SK-N-SH (cell line): ENCODE measurements at regions not wholly inside any gene's neighbourhood (a gene's known extent, or its start where the extent isn't known, plus 50 kb on each side); places are given as distances from the start of the nearest gene placed in this dataset.

Experiments used
- CTCF ChIA-PET: fragments of 300-600, 350-600 bp; formaldehyde crosslinking; extraction: SDS; loops from one replicate; lab custom pipeline; 2021; lab: Yijun Ruan, JAX
- POLR2A ChIA-PET: fragments of 350-600 bp; sonication (Branson Sonifier 250); formaldehyde crosslinking; extraction: SDS; loops from one replicate; lab custom pipeline; 2020; ENCODE audit warnings: antibody characterized with exemption, inconsistent platforms; lab: Yijun Ruan, JAX
- DNase-seq: peaks from one replicate; pipeline ENCODE4 v3.0.0; 2012
- H2AFZ ChIP-seq: fragments of 200-600 bp; sonication (generic); 2 replicates; pipeline ENCODE4 v1.8.1; 2016; ENCODE audit warnings: antibody characterized with exemption, mild to moderate bottlenecking, low read depth
- H3F3A ChIP-seq: fragments of 200-600 bp; sonication (generic); replicated peaks from 2 replicates; pipeline ENCODE3; 2016; ENCODE audit warnings: antibody characterized with exemption, mild to moderate bottlenecking; ENCODE audit not compliant: insufficient read depth
- H3K27ac ChIP-seq, 2 experiments: fragments of 200-500 bp in 1 of 2; fragments of 200-600 bp in 1 of 2; sonication (Bioruptor generic) in 1 of 2; sonication (generic), shearing (Covaris generic) in 1 of 2; 2 replicates each; pipeline versions ENCODE4 v1.5.1 to v1.6.1; 2014 to 2016; ENCODE audit warnings: low read depth in 2 of 2, inconsistent platforms in 1 of 2, low read length in 1 of 2, mild to moderate bottlenecking in 1 of 2, mixed read lengths in 1 of 2
- H3K27me3 ChIP-seq: fragments of 200-600 bp; sonication (generic), shearing (Covaris generic); 2 replicates; pipeline ENCODE4 v1.6.1; 2016; ENCODE audit warnings: mixed run types; ENCODE audit not compliant: insufficient read depth
- H3K36me3 ChIP-seq, 2 experiments: fragments of 200-500 bp in 1 of 2; fragments of 200-600 bp in 1 of 2; sonication (Bioruptor generic) in 1 of 2; sonication (generic) in 1 of 2; replicated peaks in 1 of 2; 2 replicates each; pipeline versions ENCODE3 to v1.5.1; 2014 to 2016; ENCODE audit warnings: low read length in 1 of 2, mild to moderate bottlenecking in 1 of 2; ENCODE audit not compliant: insufficient read depth in 2 of 2, control insufficient read depth in 1 of 2
- H3K4me1 ChIP-seq, 2 experiments: fragments of 200-500 bp in 1 of 2; fragments of 200-600 bp in 1 of 2; sonication (Bioruptor generic) in 1 of 2; sonication (generic), shearing (Covaris generic) in 1 of 2; 2 replicates each; pipeline versions ENCODE4 v1.5.1 to v1.6.1; 2014 to 2016; ENCODE audit warnings: low read depth in 1 of 2, low read length in 1 of 2, mixed run types in 1 of 2; ENCODE audit not compliant: insufficient read depth in 2 of 2, control insufficient read depth in 1 of 2
- H3K4me2 ChIP-seq: fragments of 200-600 bp; sonication (generic), shearing (Covaris generic); 2 replicates; pipeline ENCODE4 v1.6.1; 2017; ENCODE audit warnings: mixed run types
- H3K4me3 ChIP-seq, 2 experiments: fragments of 200-500 bp in 1 of 2; fragments of 200-600 bp in 1 of 2; sonication (Bioruptor generic) in 1 of 2; sonication (generic), shearing (Covaris generic) in 1 of 2; 2 replicates each; pipeline versions ENCODE4 v1.5.1 to v1.8.1; 2014 to 2016; ENCODE audit warnings: low read depth in 2 of 2, inconsistent platforms in 1 of 2, low read length in 1 of 2, mild to moderate bottlenecking in 1 of 2, mixed read lengths in 1 of 2, moderate library complexity in 1 of 2
- H3K79me2 ChIP-seq: fragments of 200-600 bp; sonication (generic); 2 replicates; pipeline ENCODE4 v1.8.1; 2017; ENCODE audit warnings: mild to moderate bottlenecking; ENCODE audit not compliant: insufficient read depth
- H3K9ac ChIP-seq: fragments of 200-600 bp; sonication (generic); 2 replicates; pipeline ENCODE4 v1.6.1; 2017; ENCODE audit warnings: mixed run types
- H3K9me2 ChIP-seq: fragments of 200-600 bp; sonication (generic); 2 replicates; pipeline ENCODE4 v1.6.1; 2017; ENCODE audit warnings: mixed run types
- H3K9me3 ChIP-seq: fragments of 200-600 bp; sonication (generic); 2 replicates; pipeline ENCODE4 v1.6.1; 2017; ENCODE audit warnings: mixed run types, mild to moderate bottlenecking, moderate library complexity
- H4K20me1 ChIP-seq: fragments of 200-600 bp; sonication (generic); 2 replicates; pipeline ENCODE4 v1.6.1; 2017; ENCODE audit warnings: mild to moderate bottlenecking, mixed run types; ENCODE audit not compliant: insufficient read depth
- CHD2 ChIP-seq: fragments of 150-350 bp; IDR thresholded peaks from 2 replicates; pipeline ENCODE4 v1.6.1; 2018; ENCODE audit warnings: low read length; ENCODE audit not compliant: partially characterized antibody
- CTCF ChIP-seq: fragments of 200-600 bp; sonication (generic); IDR thresholded peaks from 2 replicates; pipeline ENCODE4 v1.6.1; 2017; ENCODE audit warnings: antibody characterized with exemption, mild to moderate bottlenecking, moderate library complexity
- ELF1 ChIP-seq: IDR thresholded peaks from 2 replicates; pipeline ENCODE4 v1.4.0; 2012
- EZH2phosphoT487 ChIP-seq: fragments of 200-600 bp; sonication (generic); IDR thresholded peaks from 2 replicates; pipeline ENCODE4 v1.6.1; 2017; ENCODE audit warnings: low read depth, mixed run types, mild to moderate bottlenecking, antibody characterized with exemption, moderate library complexity, borderline replicate concordance
- FOXM1 ChIP-seq: IDR thresholded peaks from 2 replicates; pipeline ENCODE4 v1.4.0; 2012; ENCODE audit warnings: low read depth, mild to moderate bottlenecking
- GABPA ChIP-seq: IDR thresholded peaks from 2 replicates; pipeline ENCODE4 v1.4.0; 2012; ENCODE audit warnings: low read depth, mild to moderate bottlenecking
- GATA2 ChIP-seq: sonication (generic); formaldehyde crosslinking; IDR thresholded peaks from 2 replicates; pipeline ENCODE4 v1.5.0; 2020; ENCODE audit warnings: mild to moderate bottlenecking, missing genetic modification reagents
- JUND ChIP-seq: IDR thresholded peaks from 2 replicates; pipeline ENCODE4 v1.4.0; 2012
- MEF2A ChIP-seq: IDR thresholded peaks from 2 replicates; pipeline ENCODE4 v1.4.0; 2012; ENCODE audit warnings: low read depth, borderline replicate concordance
- MXI1 ChIP-seq: IDR thresholded peaks from 2 replicates; pipeline ENCODE4 v1.6.1; 2012; ENCODE audit warnings: mild to moderate bottlenecking, low read depth, low read length, improper control_type of control experiment
- NFIC ChIP-seq: IDR thresholded peaks from 2 replicates; pipeline ENCODE4 v1.4.0; 2012; ENCODE audit warnings: borderline replicate concordance
- POLR2AphosphoS5 ChIP-seq: IDR thresholded peaks from 2 replicates; pipeline ENCODE4 v1.6.1; 2012; ENCODE audit warnings: low read depth, low read length
- RCOR1 ChIP-seq: fragments of 150-350 bp; IDR thresholded peaks from 2 replicates; pipeline ENCODE4 v1.6.1; 2017; ENCODE audit warnings: antibody characterized with exemption, low read length
- RFX5 ChIP-seq: IDR thresholded peaks from 2 replicates; pipeline ENCODE4 v1.6.1; 2012; ENCODE audit warnings: mild to moderate bottlenecking, improper control_type of control experiment, low read length
- USF1 ChIP-seq: IDR thresholded peaks from 2 replicates; pipeline ENCODE4 v1.4.0; 2012; ENCODE audit warnings: low read depth, borderline replicate concordance
- YY1 ChIP-seq: IDR thresholded peaks from 2 replicates; pipeline ENCODE4 v1.4.0; 2012; ENCODE audit warnings: low read depth, mild to moderate bottlenecking
- WGBS: methylation state at CpG from one replicate; pipeline ENCODE4 v1.1.6; 2017; ENCODE audit warnings: low lambda C conversion rate; 5-methylcytosine and 5-hydroxymethylcytosine counted together

- Histone ChIP-seq H3K27me3 (no peaks in the 10 kb centered on the region), H3K27ac (no peak overlapping the region), H2AFZ (no peak overlapping the region), H3K4me2 (no peak overlapping the region), H3K79me2 (no peaks in the 10 kb centered on the region), H3F3A (no peaks in the 10 kb centered on the region), H3K9me3 (peaks cover under 1% of the 10 kb centered on the region; the same call in 1 of the 2 replicates), H3K9me2 (no peaks in the 10 kb centered on the region), H3K36me3 (no peaks in the 10 kb centered on the region), H3K4me3 (no peak overlapping the region), H4K20me1 (no peaks in the 10 kb centered on the region), H3K4me1 (peaks cover 0 to 19% of the 10 kb centered on the region in 2 experiments; a peak in 2 of 4 replicates), H3K9ac (no peak overlapping the region)
- DNase-seq: no peak
- 21% methylated on average over 2 of the region's 2 CpGs for WGBS
- CTCF ChIA-PET: no interaction called here
- POLR2A ChIA-PET: no interaction called here
- no peak for TF ChIP-seq ELF1
- no peak for TF ChIP-seq GABPA
- TF ChIP-seq MEF2A: no peak
- no peak for TF ChIP-seq POLR2AphosphoS5
- TF ChIP-seq CHD2: no peak
- TF ChIP-seq FOXM1: no peak
- TF ChIP-seq USF1: no peak
- TF ChIP-seq, all 33 proteins: peak for 0
These were observed 120.4 kb upstream of the TOM1L1 start for GRCh38 chr17:54780238-54780637.

GRCh38 chr17:54781389-54781788 is 119.3 kb upstream of the TOM1L1 start:
- Histone ChIP-seq H2AFZ (no peak overlapping the region), H3K79me2 (no peaks in the 10 kb centered on the region), H3K9ac (no peak overlapping the region), H3K27ac (no peak overlapping the region; a peak in 1 of 4 replicates)
- 7% methylated on average over 3 of the region's 3 CpGs for WGBS
- TF ChIP-seq YY1 (no peak), GATA2 (CRISPR knock-in tag) (peak; percentile 42; the same call in 1 of the 2 replicates)
- TF ChIP-seq, all 33 proteins: peak for 1
- H3F3A ChIP-seq: no peaks in the 10 kb centered on the region
- CTCF ChIA-PET: interaction anchor here (1.3 kb wide), 1 partner anchor 9 kb away, joined by 5 read pairs; no protein-coding TSS in a partner anchor
- no peak overlapping the region for H3K4me3 ChIP-seq
- DNase-seq: no peak
- POLR2A ChIA-PET: no interaction called here
- no peaks in the 10 kb centered on the region for H3K36me3 ChIP-seq
- H3K4me1 ChIP-seq: peaks cover 0 to 27% of the 10 kb centered on the region in 2 experiments; a peak in 2 of 4 replicates
- H3K4me2 ChIP-seq: no peak overlapping the region
- H4K20me1 ChIP-seq: no peaks in the 10 kb centered on the region
- peaks cover 5% of the 10 kb centered on the region; the same call in 1 of the 2 replicates for H3K9me3 ChIP-seq
- H3K9me2 ChIP-seq: no peaks in the 10 kb centered on the region
- no peaks in the 10 kb centered on the region for H3K27me3 ChIP-seq

GRCh38 chr17:54784305-54784704 is 116.3 kb upstream of the TOM1L1 start:
- H3K4me1 ChIP-seq: peaks cover 0 to 34% of the 10 kb centered on the region in 2 experiments; a peak in 2 of 4 replicates
- no peak overlapping the region for H3K9ac ChIP-seq
- DNase-seq: no peak
- H3F3A ChIP-seq: no peaks in the 10 kb centered on the region
- no peaks in the 10 kb centered on the region for H3K36me3 ChIP-seq
- no peaks in the 10 kb centered on the region for H3K79me2 ChIP-seq
- 2% methylated on average over 3 of the region's 3 CpGs for WGBS
- H3K9me3 ChIP-seq: peaks cover 5% of the 10 kb centered on the region; the same call in 1 of the 2 replicates
- H3K27me3 ChIP-seq: no peaks in the 10 kb centered on the region
- ChIA-PET CTCF (interaction anchor here (0.8 to 2.1 kb wide), 2 partner anchors 15 to 107 kb away, joined by 4 to 6 read pairs; no protein-coding TSS in a partner anchor), POLR2A (interaction anchor here (1.4 kb wide), 1 partner anchor 10 kb away, joined by 3 read pairs; no protein-coding TSS in a partner anchor)
- H2AFZ ChIP-seq: no peak overlapping the region
- peak overlapping the region in 1 of 2 experiments; percentile 98; a peak in 2 of 4 replicates for H3K27ac ChIP-seq
- no peak overlapping the region for H3K4me3 ChIP-seq
- no peaks in the 10 kb centered on the region for H4K20me1 ChIP-seq
- TF ChIP-seq MXI1 (0 out of 2 replicates have a peak, but pooled peaks have one; percentile 6), RCOR1 (peak; percentile 52; the same call in 1 of the 2 replicates), RFX5 (no peak), NFIC (no peak), JUND (no peak), EZH2phosphoT487 (no peak), CTCF (no peak)
- TF ChIP-seq, all 33 proteins: peak for 2
- no peak overlapping the region for H3K4me2 ChIP-seq
- H3K9me2 ChIP-seq: no peaks in the 10 kb centered on the region
